GM03348 (cell line): ENCODE measurements at regions not wholly inside any gene's neighbourhood (a gene's known extent, or its start where the extent isn't known, plus 50 kb on each side); places are given as distances from the start of the nearest gene placed in this dataset.
"Not testable (repeated sequence)": the region's sequence is repeated elsewhere in the genome, so short reads cannot be mapped to it uniquely, and the experiment has no call there.

Source experiments
- DNase-seq: peaks from one replicate; pipeline ENCODE4 v3.0.0; 2012; ENCODE audit warnings: low spot score

DNA sequence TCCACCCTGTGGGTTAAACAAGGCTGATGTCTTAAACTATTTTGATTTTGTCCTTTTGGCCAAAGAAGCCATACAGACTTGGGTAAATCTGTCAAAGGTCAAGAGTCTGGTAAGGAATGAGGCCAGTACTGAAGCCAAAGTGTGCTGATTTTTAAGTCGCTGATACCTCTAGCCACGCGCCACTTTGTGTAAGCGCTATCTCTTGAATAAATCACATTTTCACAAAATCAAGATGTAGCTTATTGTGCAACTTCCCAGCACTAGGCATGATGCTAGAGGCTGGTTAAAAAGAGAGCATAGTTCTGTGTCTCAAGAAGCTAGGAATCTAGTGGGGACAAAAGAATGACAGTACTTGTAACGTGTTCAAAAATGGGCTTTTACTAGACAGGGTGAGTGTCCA, 510.6 kb upstream of the RAB6C start:
- DNase-seq: no peak

DNA sequence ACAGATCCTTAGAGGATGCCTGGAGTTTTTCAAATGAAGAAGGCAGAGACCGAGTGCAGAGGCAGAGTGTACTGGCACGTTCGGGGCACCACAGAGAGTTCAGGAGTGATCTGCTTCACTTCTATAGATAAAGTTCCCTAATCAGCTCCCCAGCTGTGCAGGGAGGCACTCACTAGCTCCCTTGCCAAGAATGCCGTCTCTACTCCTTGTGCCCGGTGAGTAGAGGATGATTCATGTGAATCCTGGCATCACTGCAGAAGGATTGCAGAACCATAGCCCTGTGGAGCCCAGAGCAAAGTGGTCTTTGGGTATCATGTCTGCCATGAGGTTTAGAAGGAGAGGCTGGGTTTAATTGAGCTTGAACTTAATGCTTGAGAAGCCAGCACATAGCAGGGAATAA, 510.1 kb upstream of the RAB6C start:
- no peak for DNase-seq

- no peak for DNase-seq
These were observed 509.6 kb upstream of the RAB6C start for GRCh38 chr2:129469871-129470270.

DNA sequence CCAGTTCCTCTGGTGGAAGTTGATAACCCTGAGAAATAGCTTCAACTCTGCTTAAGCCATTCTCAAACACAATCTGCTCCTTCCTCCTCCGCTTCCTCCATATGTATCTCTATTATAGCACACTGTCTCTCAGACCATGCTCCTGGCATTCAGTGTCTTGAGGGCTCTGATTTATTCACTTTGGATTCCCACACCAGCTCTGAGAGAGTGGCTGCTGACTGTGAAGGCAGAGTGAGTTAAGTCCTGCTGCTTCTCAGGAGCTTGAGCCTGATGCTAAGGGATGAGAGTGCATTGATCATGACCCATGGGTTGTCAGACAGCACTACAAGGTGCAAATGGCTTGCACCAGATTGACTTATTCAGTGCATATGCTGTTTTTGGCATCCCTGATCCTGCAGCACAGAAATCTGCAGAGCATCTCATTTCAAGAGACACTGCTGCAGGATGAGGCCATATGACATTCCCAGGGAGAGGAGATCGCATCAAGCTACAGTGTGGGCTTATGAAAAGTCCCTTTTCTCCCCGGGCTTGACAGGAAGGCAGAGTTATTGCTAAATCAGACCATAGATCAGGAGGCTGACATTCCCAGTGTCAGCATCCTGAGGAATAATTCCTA, 500.5 kb upstream of the RAB6C start:
- DNase-seq: no peak

- no peak for DNase-seq
These were observed 499.6 kb upstream of the RAB6C start for GRCh38 chr2:129479892-129480291.

DNA sequence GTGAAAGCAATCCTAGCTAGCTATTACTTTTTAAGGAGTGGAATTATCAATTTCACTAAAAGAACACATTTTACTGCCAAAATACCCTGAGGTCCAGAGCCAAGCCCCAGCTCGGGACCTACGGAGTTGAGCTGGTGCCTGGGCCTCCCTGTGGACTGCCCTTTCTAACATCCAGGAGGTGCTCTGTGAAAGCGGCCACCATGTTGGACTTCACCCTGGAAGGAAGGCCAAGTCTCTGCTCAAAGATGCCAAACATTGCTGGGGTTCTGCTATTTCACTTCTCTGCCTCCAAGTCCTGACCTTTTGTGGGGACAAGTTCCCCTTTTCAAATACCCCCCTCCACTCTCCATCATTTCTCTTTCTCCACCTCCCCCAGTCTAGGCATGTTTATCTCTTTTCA, 498.7 kb upstream of the RAB6C start:
- DNase-seq: no peak

GRCh38 chr2:129481306-129482219, 497.9 kb upstream of the RAB6C start:
- DNase-seq: no peak

DNA sequence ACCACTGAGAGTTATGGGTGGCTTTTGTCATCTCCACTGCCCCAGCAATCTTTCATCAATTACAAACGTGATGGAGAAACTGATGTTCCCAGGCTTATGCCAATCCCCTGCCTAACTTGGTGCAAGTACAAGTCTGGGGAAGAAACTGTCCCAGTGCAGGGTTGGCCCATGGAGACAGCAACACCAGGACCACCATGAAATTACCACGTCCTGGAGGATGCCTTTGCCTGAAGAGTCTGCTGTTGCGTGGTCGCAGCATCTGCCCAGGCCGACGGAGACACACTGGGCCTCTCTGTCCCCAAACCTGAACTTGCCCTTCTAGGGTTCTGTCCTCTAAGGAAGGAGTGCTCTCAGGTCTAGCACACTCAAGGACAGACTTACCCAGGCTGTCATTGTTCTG, 496.8 kb upstream of the RAB6C start:
- no peak for DNase-seq

DNA sequence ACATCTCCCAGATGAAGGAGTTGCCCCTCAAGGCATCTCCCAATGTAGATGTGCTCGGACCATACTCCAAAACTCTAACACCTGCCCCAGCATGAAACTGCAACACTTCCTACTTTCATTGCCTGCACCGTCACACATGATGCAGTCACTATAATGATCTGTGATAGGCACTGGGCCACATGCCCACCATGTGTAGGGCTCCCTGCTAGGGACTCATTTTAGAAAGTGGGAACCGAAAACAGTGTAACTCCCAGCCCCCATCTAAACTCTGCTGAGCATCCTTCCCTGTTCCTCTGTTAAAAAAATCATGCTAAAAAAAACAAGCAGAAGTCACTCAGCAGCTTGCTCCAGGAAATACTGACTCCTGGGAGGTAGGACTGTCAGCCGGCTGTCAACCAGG, 496.1 kb upstream of the RAB6C start:
- no peak for DNase-seq

- DNase-seq: no peak
These were observed 494.2 kb upstream of the RAB6C start for GRCh38 chr2:129484999-129485897.

DNA sequence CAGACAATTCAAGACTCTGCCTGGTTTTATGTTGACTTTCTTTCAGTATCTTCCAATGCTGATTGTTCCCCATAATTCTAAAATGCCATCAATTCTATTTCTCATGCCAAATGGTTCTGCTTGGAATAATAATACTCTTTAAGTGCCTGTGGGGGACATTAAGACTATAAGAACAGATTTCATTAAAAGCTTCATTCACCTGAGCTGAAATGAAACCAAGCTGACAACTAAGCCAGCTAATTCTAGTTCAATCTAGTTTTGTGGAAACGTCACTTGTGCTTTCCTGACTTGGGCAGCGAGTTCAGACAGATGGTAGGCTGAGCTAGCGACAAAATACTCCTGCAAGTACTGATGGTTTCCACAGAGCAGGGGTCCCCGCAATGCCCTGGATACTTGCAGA, 491.1 kb upstream of the RAB6C start:
- DNase-seq: no peak

GRCh38 chr2:129490641-129491040, 488.8 kb upstream of the RAB6C start:
- no peak for DNase-seq

- DNase-seq: no peak
These were observed 488.2 kb upstream of the RAB6C start for GRCh38 chr2:129491308-129491707.

DNA sequence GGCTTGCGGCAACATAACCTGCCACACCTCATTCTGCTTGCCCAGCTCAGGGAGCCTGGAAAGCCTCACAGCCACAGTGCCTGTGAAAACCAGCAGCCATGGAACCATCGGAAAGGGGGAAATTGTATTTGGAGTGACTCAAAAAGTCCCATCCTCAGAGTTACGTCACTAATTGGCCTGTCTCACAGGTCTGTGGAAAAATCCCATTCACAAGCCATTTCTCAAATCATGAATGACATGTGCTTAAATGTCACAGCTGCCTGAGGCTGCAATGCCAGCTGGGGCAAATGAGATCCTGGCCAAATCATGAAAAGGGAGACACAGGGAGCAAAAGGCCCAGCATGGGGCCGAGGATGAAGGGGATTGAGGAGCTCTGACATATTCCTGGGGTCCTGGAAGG, 486.9 kb upstream of the RAB6C start:
- no peak for DNase-seq

- no peak for DNase-seq
These were observed 479.7 kb upstream of the RAB6C start for GRCh38 chr2:129499747-129500146.

GRCh38 chr2:129502781-129503180, 476.7 kb upstream of the RAB6C start:
- no peak for DNase-seq

GRCh38 chr2:129504646-129505045, 474.8 kb upstream of the RAB6C start:
- DNase-seq: no peak

DNA sequence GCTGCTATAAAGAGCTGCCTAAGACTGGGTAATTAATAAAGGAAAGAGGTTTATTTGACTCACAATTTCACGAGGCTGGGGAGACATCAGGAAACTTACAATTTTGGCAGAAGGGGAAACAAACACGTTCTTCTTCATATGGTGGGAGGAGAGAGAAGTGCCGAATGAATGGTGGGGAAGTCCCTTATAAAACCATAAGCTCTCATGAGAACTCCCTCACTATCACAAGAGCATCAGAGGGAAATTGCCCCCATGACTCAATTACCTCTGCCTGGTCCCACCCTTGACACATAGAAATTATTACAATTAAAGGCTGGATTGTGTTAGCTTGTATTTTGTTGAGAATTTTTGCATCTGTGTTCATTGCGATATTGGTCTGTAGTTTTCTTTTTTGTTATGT, 460.5 kb upstream of the RAB6C start:
- DNase-seq: no peak

- DNase-seq: not testable (repeated sequence)
These were observed 447.3 kb upstream of the RAB6C start for GRCh38 chr2:129532158-129532557.

DNA sequence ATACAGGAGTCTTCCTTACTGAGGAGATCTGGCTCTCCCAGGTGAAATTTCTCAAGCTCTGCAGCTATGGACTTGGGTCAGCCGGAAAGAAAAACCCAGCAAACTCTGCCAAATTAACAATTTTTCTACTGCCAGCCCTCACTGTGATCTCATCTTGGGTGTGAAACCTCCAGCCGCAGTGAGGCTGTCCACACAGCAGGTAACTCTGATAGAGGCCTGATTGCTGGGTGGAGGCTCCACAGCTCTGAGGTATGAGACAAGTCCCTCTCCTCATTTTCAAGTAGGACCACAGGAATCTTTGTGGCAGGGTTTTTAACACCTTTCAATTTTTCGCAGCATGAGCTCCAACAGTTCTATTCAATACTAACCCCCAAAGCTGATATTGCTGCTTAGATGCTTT, 430.6 kb upstream of the RAB6C start:
- DNase-seq: no peak

DNA sequence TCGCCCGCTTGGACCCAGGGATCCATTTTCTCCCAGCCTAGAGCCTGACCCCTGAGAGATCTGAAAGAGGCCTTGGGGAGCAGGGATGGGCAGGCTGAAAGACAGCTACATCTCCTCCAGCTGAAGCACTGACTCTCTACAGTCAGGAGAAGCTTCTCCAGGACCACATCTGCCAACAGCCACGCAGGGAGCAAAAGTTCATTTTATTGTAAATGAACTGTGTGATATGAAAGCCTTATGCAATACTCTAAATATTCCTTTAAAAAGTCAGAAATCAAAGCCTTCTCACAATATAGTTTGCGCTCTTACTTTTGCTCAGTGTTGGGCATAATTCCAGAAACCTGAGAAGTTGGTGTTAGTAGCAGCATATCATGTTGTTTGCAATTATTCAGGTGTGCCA, 428.9 kb upstream of the RAB6C start:
- no peak for DNase-seq

DNA sequence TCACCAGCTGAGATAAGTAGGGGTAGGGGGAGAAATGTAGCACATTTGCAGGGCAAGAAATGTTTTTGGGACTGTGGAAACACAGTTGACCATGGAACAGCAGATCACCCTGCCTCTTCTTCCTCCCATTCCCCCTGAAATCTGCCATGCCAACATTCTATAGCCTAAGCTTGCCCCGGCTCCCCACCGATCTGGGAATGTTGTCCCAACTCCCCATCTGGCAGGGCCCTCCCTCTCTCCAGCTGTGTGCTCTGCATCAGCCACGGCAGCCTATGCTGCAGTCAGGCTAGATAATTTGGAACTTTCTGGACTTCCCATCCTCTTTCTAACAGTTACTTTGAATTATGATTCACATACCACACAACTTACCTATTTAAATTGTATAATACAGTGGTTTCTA, 425.1 kb upstream of the RAB6C start:
- no peak for DNase-seq

GRCh38 chr2:129559101-129559500, 420.4 kb upstream of the RAB6C start:
- no peak for DNase-seq
